ENCODE measurements at regions not wholly inside any gene's neighbourhood (a gene's known extent, or its start where the extent isn't known, plus 50 kb on each side); places are given as distances from the start of the nearest gene placed in this dataset.
"Not testable (repeated sequence)": the region's sequence is repeated elsewhere in the genome, so short reads cannot be mapped to it uniquely, and the experiment has no call there.

DNA sequence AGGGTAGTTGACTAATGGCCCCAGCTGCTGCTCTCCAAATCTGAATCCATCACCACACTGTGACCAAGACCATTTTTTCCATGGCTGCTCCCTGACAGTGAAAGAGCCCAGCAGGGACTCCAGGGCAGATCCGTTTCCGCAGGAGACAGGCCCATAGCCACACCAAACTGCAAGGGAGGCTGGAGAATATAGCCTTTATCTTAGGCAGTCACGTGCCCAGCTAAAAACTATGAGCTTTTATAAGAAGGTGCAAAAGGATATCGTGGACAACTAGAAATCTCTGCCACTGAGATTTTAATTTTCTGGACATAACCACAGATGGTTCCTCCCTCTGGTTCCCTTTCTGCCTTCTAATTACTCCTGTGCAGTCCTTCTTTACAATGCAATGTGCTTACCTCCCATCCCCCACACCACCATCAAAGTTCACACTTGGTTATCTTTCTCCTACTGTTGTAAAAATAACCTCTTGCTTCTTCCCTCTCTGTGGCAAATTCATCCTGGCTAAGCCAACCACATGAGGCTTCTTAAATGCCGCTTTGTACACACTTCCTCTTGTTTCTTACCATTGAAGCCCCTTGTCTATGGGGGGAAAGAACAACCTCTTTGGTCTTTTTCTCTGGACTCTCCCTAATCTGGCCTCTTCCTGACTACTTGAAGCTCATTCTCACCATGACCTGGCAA is 233.7 kb downstream of the SHQ1 start:
- Histone ChIP-seq H3K27ac (ENCODE audit: low read depth, low read length) (no peak overlapping the region), H3K9me3 (ENCODE audit: insufficient read depth, low read depth, low read length) (no peaks in the 10 kb centered on the region), H3K79me2 (ENCODE audit: insufficient read depth, low read length) (no peaks in the 10 kb centered on the region), H3K4me1 (ENCODE audit: insufficient read depth, low read length) (no peaks in the 10 kb centered on the region), H3K27me3 (ENCODE audit: insufficient read depth, low read length) (peaks cover 13% of the 10 kb centered on the region), H3K9ac (ENCODE audit: low read length) (no peak overlapping the region), H3K4me2 (ENCODE audit: low read length) (no peak overlapping the region), H2AFZ (ENCODE audit: low read depth, low read length) (no peak overlapping the region), H3K36me3 (ENCODE audit: insufficient read depth, low read length) (no peaks in the 10 kb centered on the region), H3K4me3 (ENCODE audit: insufficient read depth, low read depth, low read length) (no peak overlapping the region), H4K20me1 (ENCODE audit: insufficient read depth, low read length) (no peaks in the 10 kb centered on the region)
- Mint-ChIP-seq H3K36me3 (ENCODE audit: low read depth, unreplicated experiment) (no peaks in the 10 kb centered on the region), H3K4me3 (ENCODE audit: unreplicated experiment) (no peak overlapping the region), H3K4me1 (ENCODE audit: low read depth, unreplicated experiment) (peaks cover 2% of the 10 kb centered on the region), H3K27me3 (ENCODE audit: low read depth, unreplicated experiment) (peaks cover 14% of the 10 kb centered on the region), H3K9me3 (ENCODE audit: unreplicated experiment) (peaks cover 9% of the 10 kb centered on the region), H3K27ac (ENCODE audit: unreplicated experiment) (no peak overlapping the region)
- FAIRE-seq (no peak), DNase-seq (ENCODE audit: low read depth) (no peak)
- TF ChIP-seq EZH2 (IDR thresholded peaks at IDR 0.05; ENCODE audit: insufficient read depth, low read length) = no peak
- TF ChIP-seq, protein P1, sequence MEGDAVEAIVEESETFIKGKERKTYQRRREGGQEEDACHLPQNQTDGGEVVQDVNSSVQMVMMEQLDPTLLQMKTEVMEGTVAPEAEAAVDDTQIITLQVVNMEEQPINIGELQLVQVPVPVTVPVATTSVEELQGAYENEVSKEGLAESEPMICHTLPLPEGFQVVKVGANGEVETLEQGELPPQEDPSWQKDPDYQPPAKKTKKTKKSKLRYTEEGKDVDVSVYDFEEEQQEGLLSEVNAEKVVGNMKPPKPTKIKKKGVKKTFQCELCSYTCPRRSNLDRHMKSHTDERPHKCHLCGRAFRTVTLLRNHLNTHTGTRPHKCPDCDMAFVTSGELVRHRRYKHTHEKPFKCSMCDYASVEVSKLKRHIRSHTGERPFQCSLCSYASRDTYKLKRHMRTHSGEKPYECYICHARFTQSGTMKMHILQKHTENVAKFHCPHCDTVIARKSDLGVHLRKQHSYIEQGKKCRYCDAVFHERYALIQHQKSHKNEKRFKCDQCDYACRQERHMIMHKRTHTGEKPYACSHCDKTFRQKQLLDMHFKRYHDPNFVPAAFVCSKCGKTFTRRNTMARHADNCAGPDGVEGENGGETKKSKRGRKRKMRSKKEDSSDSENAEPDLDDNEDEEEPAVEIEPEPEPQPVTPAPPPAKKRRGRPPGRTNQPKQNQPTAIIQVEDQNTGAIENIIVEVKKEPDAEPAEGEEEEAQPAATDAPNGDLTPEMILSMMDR (IDR thresholded peaks at IDR 0.05; ENCODE audit: insufficient read depth, low read depth, low read length) = no peak

DNA sequence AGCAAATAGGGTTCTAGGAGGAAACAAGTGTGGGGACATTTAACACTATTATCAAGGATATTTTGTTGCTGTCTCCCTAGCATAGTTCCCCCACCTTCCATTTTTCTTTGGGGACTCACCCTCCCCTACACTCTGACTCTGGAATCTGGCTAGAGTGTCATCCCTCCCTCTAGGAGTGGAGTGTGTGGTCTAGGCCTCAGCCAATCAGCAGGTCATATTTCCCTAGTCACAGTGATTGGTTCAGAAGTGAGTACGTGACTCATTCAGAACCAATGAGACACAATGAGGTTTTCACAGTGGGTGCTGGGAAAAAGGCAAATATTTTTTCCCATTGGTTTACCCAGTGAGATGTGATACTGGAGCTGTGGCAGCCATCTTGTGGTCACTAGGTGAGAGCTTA is 234.4 kb downstream of the SHQ1 start:
- Histone ChIP-seq H3K9me3 (ENCODE audit: insufficient read depth, low read depth, low read length) (no peaks in the 10 kb centered on the region), H3K9ac (ENCODE audit: low read length) (no peak overlapping the region), H3K79me2 (ENCODE audit: insufficient read depth, low read length) (no peaks in the 10 kb centered on the region), H3K27me3 (ENCODE audit: insufficient read depth, low read length) (peaks cover 13% of the 10 kb centered on the region), H3K4me1 (ENCODE audit: insufficient read depth, low read length) (no peaks in the 10 kb centered on the region), H2AFZ (ENCODE audit: low read depth, low read length) (no peak overlapping the region), H3K36me3 (ENCODE audit: insufficient read depth, low read length) (no peaks in the 10 kb centered on the region), H3K4me3 (ENCODE audit: insufficient read depth, low read depth, low read length) (no peak overlapping the region), H4K20me1 (ENCODE audit: insufficient read depth, low read length) (no peaks in the 10 kb centered on the region), H3K4me2 (ENCODE audit: low read length) (no peak overlapping the region), H3K27ac (ENCODE audit: low read depth, low read length) (no peak overlapping the region)
- Mint-ChIP-seq H3K4me3 (ENCODE audit: unreplicated experiment) (no peak overlapping the region), H3K4me1 (ENCODE audit: low read depth, unreplicated experiment) (peaks cover 2% of the 10 kb centered on the region), H3K27me3 (ENCODE audit: low read depth, unreplicated experiment) (peaks cover 14% of the 10 kb centered on the region), H3K9me3 (ENCODE audit: unreplicated experiment) (peaks cover 13% of the 10 kb centered on the region), H3K27ac (ENCODE audit: unreplicated experiment) (no peak overlapping the region), H3K36me3 (ENCODE audit: low read depth, unreplicated experiment) (no peaks in the 10 kb centered on the region)
- FAIRE-seq (no peak), DNase-seq (ENCODE audit: low read depth) (no peak)
- no peak for TF ChIP-seq EZH2 (IDR thresholded peaks at IDR 0.05; ENCODE audit: insufficient read depth, low read length)

DNA sequence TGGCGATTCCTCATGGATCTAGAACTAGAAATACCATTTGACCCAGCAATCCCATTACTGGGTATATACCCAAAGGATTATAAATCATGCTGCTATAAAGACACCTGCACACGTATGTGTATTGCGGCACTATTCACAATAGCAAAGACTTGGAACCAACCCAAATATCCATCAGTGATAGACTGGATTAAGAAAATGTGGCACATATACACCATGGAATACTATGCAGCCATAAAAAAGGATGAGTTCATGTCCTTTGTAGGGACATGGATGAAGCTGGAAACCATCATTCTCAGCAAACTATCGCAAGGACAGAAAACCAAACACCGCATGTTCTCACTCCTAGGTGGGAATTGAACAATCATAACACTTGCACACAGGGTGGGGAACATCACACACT is 239.1 kb downstream of the SHQ1 start:
- H3K4me1 Mint-ChIP-seq (ENCODE audit: low read depth, unreplicated experiment); H2AFZ ChIP-seq (ENCODE audit: low read depth, low read length); H3K36me3 ChIP-seq (ENCODE audit: insufficient read depth, low read length); H3K27me3 ChIP-seq (ENCODE audit: insufficient read depth, low read length); DNase-seq (ENCODE audit: low read depth); H3K9ac ChIP-seq (ENCODE audit: low read length); H4K20me1 ChIP-seq (ENCODE audit: insufficient read depth, low read length); H3K9me3 ChIP-seq (ENCODE audit: insufficient read depth, low read depth, low read length); H3K27ac Mint-ChIP-seq (ENCODE audit: unreplicated experiment); H3K36me3 Mint-ChIP-seq (ENCODE audit: low read depth, unreplicated experiment); H3K4me1 ChIP-seq (ENCODE audit: insufficient read depth, low read length); H3K4me2 ChIP-seq (ENCODE audit: low read length); H3K4me3 Mint-ChIP-seq (ENCODE audit: unreplicated experiment); FAIRE-seq; H3K4me3 ChIP-seq (ENCODE audit: insufficient read depth, low read depth, low read length); H3K79me2 ChIP-seq (ENCODE audit: insufficient read depth, low read length); H3K27ac ChIP-seq (ENCODE audit: low read depth, low read length): not testable (repeated sequence)
- H3K27me3 Mint-ChIP-seq (ENCODE audit: low read depth, unreplicated experiment) = peaks cover 23% of the 10 kb centered on the region
- peaks cover 13% of the 10 kb centered on the region for H3K9me3 Mint-ChIP-seq (ENCODE audit: unreplicated experiment)

Data from astrocyte (in vitro differentiated cells and primary cell).